Glutamatergic neuron (in vitro differentiated cells): ENCODE measurements at regions not wholly inside any gene's neighbourhood (a gene's known extent, or its start where the extent isn't known, plus 50 kb on each side); places are given as distances from the start of the nearest gene placed in this dataset.

Source experiments
- DNase-seq: peaks from one replicate; pipeline ENCODE4 v3.0.0; 2022
- H3K27ac Mint-ChIP-seq: one replicate; pipeline ENCODE4 v1.8.0; 2020; ENCODE audit warnings: mild to moderate bottlenecking, mixed read lengths, inconsistent platforms; ENCODE audit not compliant: unreplicated experiment
- H3K27me3 Mint-ChIP-seq: one replicate; pipeline ENCODE4 v1.8.0; 2020; ENCODE audit warnings: mild to moderate bottlenecking, moderate library complexity, mixed read lengths, inconsistent platforms; ENCODE audit not compliant: unreplicated experiment
- H3K36me3 Mint-ChIP-seq: one replicate; pipeline ENCODE4 v1.8.0; 2020; ENCODE audit warnings: mild to moderate bottlenecking, mixed read lengths, inconsistent platforms; ENCODE audit not compliant: unreplicated experiment
- H3K4me1 Mint-ChIP-seq: one replicate; pipeline ENCODE4 v1.8.0; 2020; ENCODE audit warnings: mild to moderate bottlenecking, low read depth, mixed read lengths, inconsistent platforms; ENCODE audit not compliant: unreplicated experiment
- H3K4me3 Mint-ChIP-seq: one replicate; pipeline ENCODE4 v1.8.0; 2020; ENCODE audit warnings: mild to moderate bottlenecking, mixed read lengths, inconsistent platforms; ENCODE audit not compliant: unreplicated experiment
- H3K9me3 Mint-ChIP-seq: one replicate; pipeline ENCODE4 v1.8.0; 2020; ENCODE audit warnings: mild to moderate bottlenecking, moderate library complexity, mixed read lengths, inconsistent platforms; ENCODE audit not compliant: unreplicated experiment
- CTCF ChIP-seq: fragments of 200-600 bp; sonication (generic); IDR thresholded peaks from one replicate; pipeline ENCODE4 v1.5.0; 2021; ENCODE audit not compliant: partially characterized antibody, unreplicated experiment

GRCh38 chr9:129401623-129402370 is 219.1 kb downstream of the C9orf50 start:
- Mint-ChIP-seq H3K36me3 (no peaks in the 10 kb centered on the region), H3K27me3 (peaks cover 16% of the 10 kb centered on the region), H3K27ac (no peak overlapping the region), H3K4me3 (no peak overlapping the region), H3K9me3 (peaks cover 4% of the 10 kb centered on the region), H3K4me1 (peaks cover 18% of the 10 kb centered on the region)
- peak; percentile 15 for DNase-seq
- TF ChIP-seq CTCF = no peak

GRCh38 chr9:129400971-129401622 is 219.8 kb downstream of the C9orf50 start:
- TF ChIP-seq CTCF = no peak
- DNase-seq = no peak
- no peak overlapping the region for H3K27ac Mint-ChIP-seq
- H3K4me3 Mint-ChIP-seq = no peak overlapping the region
- peaks cover 4% of the 10 kb centered on the region for H3K9me3 Mint-ChIP-seq
- H3K36me3 Mint-ChIP-seq = no peaks in the 10 kb centered on the region
- H3K27me3 Mint-ChIP-seq = peaks cover 16% of the 10 kb centered on the region
- peaks cover 15% of the 10 kb centered on the region for H3K4me1 Mint-ChIP-seq

- H3K27me3 Mint-ChIP-seq = peaks cover 16% of the 10 kb centered on the region
- no peak overlapping the region for H3K4me3 Mint-ChIP-seq
- no peak for TF ChIP-seq CTCF
- no peak for DNase-seq
- H3K27ac Mint-ChIP-seq = no peak overlapping the region
- no peaks in the 10 kb centered on the region for H3K36me3 Mint-ChIP-seq
- H3K4me1 Mint-ChIP-seq = peaks cover 15% of the 10 kb centered on the region
- peaks cover 4% of the 10 kb centered on the region for H3K9me3 Mint-ChIP-seq
Measured at GRCh38 chr9:129400001-129400970, 220.6 kb downstream of the C9orf50 start.

- no peak overlapping the region for H3K27ac Mint-ChIP-seq
- peaks cover 16% of the 10 kb centered on the region for H3K27me3 Mint-ChIP-seq
- DNase-seq = no peak
- no peaks in the 10 kb centered on the region for H3K36me3 Mint-ChIP-seq
- H3K4me3 Mint-ChIP-seq = no peak overlapping the region
- H3K4me1 Mint-ChIP-seq = peaks cover 15% of the 10 kb centered on the region
- no peak for TF ChIP-seq CTCF
- peaks cover 4% of the 10 kb centered on the region for H3K9me3 Mint-ChIP-seq
Measured at GRCh38 chr9:129399634-129399990, 221.3 kb downstream of the C9orf50 start.
